Stimulated activated CD8-positive, alpha-beta memory T cell treated with anti-CD3 and anti-CD28 coated beads, Interleukin-4, amount 100 ng/mL, for 48 hours (primary cell): ENCODE measurements at regions not wholly inside any gene's neighbourhood (a gene's known extent, or its start where the extent isn't known, plus 50 kb on each side); places are given as distances from the start of the nearest gene placed in this dataset.
"Not testable (repeated sequence)": the region's sequence is repeated elsewhere in the genome, so short reads cannot be mapped to it uniquely, and the experiment has no call there.

Source experiments
- DNase-seq: peaks from one replicate; pipeline ENCODE4 v3.0.0-alpha.2; 2020

- DNase-seq: no peak
These were observed 632.8 kb upstream of the RAG2 start for GRCh38 chr11:37230865-37231264.

GRCh38 chr11:37223962-37224361 is 625.9 kb upstream of the RAG2 start:
- DNase-seq: no peak

GRCh38 chr11:37203006-37203405 is 605.0 kb upstream of the RAG2 start:
- DNase-seq: no peak

GRCh38 chr11:37199082-37199481 is 601.0 kb upstream of the RAG2 start:
- no peak for DNase-seq

GRCh38 chr11:37184326-37184725 is 586.3 kb upstream of the RAG2 start:
- no peak for DNase-seq

GRCh38 chr11:37182031-37182430 is 584.0 kb upstream of the RAG2 start:
- no peak for DNase-seq

GRCh38 chr11:37177721-37178120 is 579.7 kb upstream of the RAG2 start:
- no peak for DNase-seq

- DNase-seq: no peak
These were observed 573.4 kb upstream of the RAG2 start for GRCh38 chr11:37171451-37171850.

GRCh38 chr11:37170311-37170710 is 572.3 kb upstream of the RAG2 start:
- no peak for DNase-seq

- DNase-seq: not testable (repeated sequence)
These were observed 547.4 kb upstream of the RAG2 start for GRCh38 chr11:37145434-37145833.

GRCh38 chr11:37142591-37142990 is 544.6 kb upstream of the RAG2 start:
- DNase-seq: no peak

GRCh38 chr11:37141707-37142106 is 543.7 kb upstream of the RAG2 start:
- DNase-seq: no peak

- DNase-seq: not testable (repeated sequence)
These were observed 537.6 kb upstream of the RAG2 start for GRCh38 chr11:37135606-37136005.

GRCh38 chr11:37134637-37135036 is 536.6 kb upstream of the RAG2 start:
- no peak for DNase-seq

GRCh38 chr11:37124384-37124783 is 526.3 kb upstream of the RAG2 start:
- DNase-seq: no peak

- no peak for DNase-seq
These were observed 517.9 kb upstream of the RAG2 start for GRCh38 chr11:37115963-37116362.

GRCh38 chr11:37110385-37110784 is 512.3 kb upstream of the RAG2 start:
- no peak for DNase-seq

GRCh38 chr11:37109286-37109585 is 511.2 kb upstream of the RAG2 start:
- DNase-seq: no peak

GRCh38 chr11:37108436-37109285 is 510.6 kb upstream of the RAG2 start:
- DNase-seq: no peak

- no peak for DNase-seq
These were observed 509.8 kb upstream of the RAG2 start for GRCh38 chr11:37107831-37108230.

GRCh38 chr11:37107415-37107814 is 509.4 kb upstream of the RAG2 start:
- no peak for DNase-seq

- no peak for DNase-seq
These were observed 507.4 kb upstream of the RAG2 start for GRCh38 chr11:37105427-37105826.

GRCh38 chr11:37104380-37104779 is 506.3 kb upstream of the RAG2 start:
- no peak for DNase-seq

GRCh38 chr11:37100008-37100407 is 502.0 kb upstream of the RAG2 start:
- DNase-seq: no peak

- DNase-seq: no peak
These were observed 494.5 kb upstream of the RAG2 start for GRCh38 chr11:37092487-37092886.
